ENCODE measurements at regions not wholly inside any gene's neighbourhood (a gene's known extent, or its start where the extent isn't known, plus 50 kb on each side); places are given as distances from the start of the nearest gene placed in this dataset.

- no peak for DNase-seq
- peaks cover 69% of the 10 kb centered on the region for H3K27me3 ChIP-seq (ENCODE audit: control insufficient read depth, insufficient read depth, low read length, poor library complexity, severe bottlenecking)
- no peaks in the 10 kb centered on the region for H3K9me3 ChIP-seq (ENCODE audit: control insufficient read depth, low read length)
- Mint-ChIP-seq H3K9me3 (no peaks in the 10 kb centered on the region), H3K4me1 (no peaks in the 10 kb centered on the region), H3K27ac (no peak overlapping the region), H3K36me3 (ENCODE audit: low read depth) (no peaks in the 10 kb centered on the region), H3K27me3 (ENCODE audit: insufficient read depth) (peaks cover 47% of the 10 kb centered on the region), H3K4me3 (no peak overlapping the region)
- H3K4me3 ChIP-seq (ENCODE audit: low read length) = no peak overlapping the region
- 83 to 96% methylated on average over 1 of the region's 1 CpG for WGBS, 2 experiments (ENCODE audit: insufficient coverage in 1 of 2, insufficient read length in 1 of 2)
- no peak overlapping the region for H3K27ac ChIP-seq (ENCODE audit: low read depth, low read length)
- no peaks in the 10 kb centered on the region for H3K4me1 ChIP-seq (ENCODE audit: control insufficient read depth, insufficient read depth, low read length)
- no peak overlapping the region for H3K9ac ChIP-seq (ENCODE audit: extremely low read depth, low read length, poor library complexity, severe bottlenecking)
- no peaks in the 10 kb centered on the region for H3K36me3 ChIP-seq (ENCODE audit: control insufficient read depth, insufficient read depth, low read length)
- no peak for TF ChIP-seq CTCF (conservative IDR thresholded peaks at IDR 0.05)
Measured at GRCh38 chr22:34299496-34299895, 379.2 kb upstream of the LARGE1 start.

- no peaks in the 10 kb centered on the region for H3K36me3 Mint-ChIP-seq (ENCODE audit: low read depth)
- H3K9me3 Mint-ChIP-seq = peaks cover 2% of the 10 kb centered on the region
Measured at GRCh38 chr22:34301569-34301968, 381.3 kb upstream of the LARGE1 start.

GRCh38 chr22:34303656-34304055, 383.4 kb upstream of the LARGE1 start:
- Histone ChIP-seq H3K9me3 (ENCODE audit: control insufficient read depth, low read length) (no peaks in the 10 kb centered on the region), H3K4me3 (ENCODE audit: low read length) (no peak overlapping the region), H3K27me3 (ENCODE audit: control insufficient read depth, insufficient read depth, low read length, poor library complexity, severe bottlenecking) (peaks cover 27% of the 10 kb centered on the region), H3K27ac (ENCODE audit: low read depth, low read length) (no peak overlapping the region), H3K4me1 (ENCODE audit: control insufficient read depth, insufficient read depth, low read length) (no peaks in the 10 kb centered on the region), H3K36me3 (ENCODE audit: control insufficient read depth, insufficient read depth, low read length) (no peaks in the 10 kb centered on the region), H3K9ac (ENCODE audit: extremely low read depth, low read length, poor library complexity, severe bottlenecking) (no peak overlapping the region)
- no peak for TF ChIP-seq CTCF (conservative IDR thresholded peaks at IDR 0.05)
- no peaks in the 10 kb centered on the region for H3K36me3 Mint-ChIP-seq (ENCODE audit: low read depth)
- no peak overlapping the region for H3K27ac Mint-ChIP-seq
- H3K9me3 Mint-ChIP-seq = peaks cover 2% of the 10 kb centered on the region
- H3K27me3 Mint-ChIP-seq (ENCODE audit: insufficient read depth) = peaks cover 41% of the 10 kb centered on the region
- no peak overlapping the region for H3K4me3 Mint-ChIP-seq
- DNase-seq = no peak
- no peaks in the 10 kb centered on the region for H3K4me1 Mint-ChIP-seq
- WGBS, 2 experiments (ENCODE audit: insufficient coverage in 1 of 2, insufficient read length in 1 of 2) = 83 to 96% methylated on average over 3 of the region's 3 CpGs

More at GRCh38 chr22:34301569-34301968, 381.3 kb upstream of the LARGE1 start:
- no peak overlapping the region for H3K9ac ChIP-seq (ENCODE audit: extremely low read depth, low read length, poor library complexity, severe bottlenecking)
- no peaks in the 10 kb centered on the region for H3K4me1 Mint-ChIP-seq
- H3K4me3 ChIP-seq (ENCODE audit: low read length) = no peak overlapping the region
- H3K36me3 ChIP-seq (ENCODE audit: control insufficient read depth, insufficient read depth, low read length) = no peaks in the 10 kb centered on the region
- peak; percentile 62 for TF ChIP-seq CTCF (conservative IDR thresholded peaks at IDR 0.05)
- peaks cover 48% of the 10 kb centered on the region for H3K27me3 ChIP-seq (ENCODE audit: control insufficient read depth, insufficient read depth, low read length, poor library complexity, severe bottlenecking)
- no peak overlapping the region for H3K27ac ChIP-seq (ENCODE audit: low read depth, low read length)
- no peaks in the 10 kb centered on the region for H3K4me1 ChIP-seq (ENCODE audit: control insufficient read depth, insufficient read depth, low read length)
- no peak overlapping the region for H3K4me3 Mint-ChIP-seq
- no peak overlapping the region for H3K27ac Mint-ChIP-seq
- no peak for DNase-seq
- H3K9me3 ChIP-seq (ENCODE audit: control insufficient read depth, low read length) = no peaks in the 10 kb centered on the region
- H3K27me3 Mint-ChIP-seq (ENCODE audit: insufficient read depth) = peaks cover 54% of the 10 kb centered on the region
